HK-2 (cell line): ENCODE measurements at regions not wholly inside any gene's neighbourhood (a gene's known extent, or its start where the extent isn't known, plus 50 kb on each side); places are given as distances from the start of the nearest gene placed in this dataset.

Experiments used
- DNase-seq: peaks from one replicate; pipeline ENCODE4 v3.0.0-alpha.2; 2018; ENCODE audit not compliant: unreplicated experiment

DNA sequence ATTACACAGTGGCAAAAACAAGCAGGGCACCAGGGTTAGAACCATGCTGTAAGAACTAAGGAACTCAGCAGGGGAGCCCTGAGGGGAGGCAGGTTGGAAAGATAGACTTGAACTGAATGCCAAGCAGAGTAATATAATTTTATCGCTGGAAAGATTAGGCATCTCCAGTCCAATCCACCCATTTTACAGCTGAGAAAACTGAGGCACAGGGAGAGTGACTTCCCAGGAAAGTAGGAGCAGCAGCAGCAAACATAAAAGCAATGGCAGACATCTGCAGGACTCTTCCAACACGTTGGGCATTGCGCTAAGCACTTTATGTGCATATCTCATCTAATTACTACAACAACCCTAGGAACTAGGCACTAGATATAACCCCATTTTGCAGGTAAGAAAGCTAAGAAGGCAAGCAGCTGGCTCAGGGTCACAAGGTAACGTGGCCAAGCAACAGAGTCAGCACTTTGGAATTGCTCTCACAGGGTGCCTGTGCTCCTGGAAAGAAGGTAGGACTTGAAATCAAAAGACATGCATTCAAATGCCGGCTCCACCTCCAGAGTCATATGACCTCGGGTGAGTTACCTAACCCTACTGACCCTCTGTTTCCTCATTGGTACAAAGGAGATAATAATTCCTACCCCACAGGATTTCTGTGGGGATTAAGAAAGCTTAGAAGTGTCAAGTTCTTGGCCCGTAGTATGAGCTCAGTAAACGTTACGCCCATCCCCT lies 215.3 kb downstream of the BARX2 start:
- no peak for DNase-seq

DNA sequence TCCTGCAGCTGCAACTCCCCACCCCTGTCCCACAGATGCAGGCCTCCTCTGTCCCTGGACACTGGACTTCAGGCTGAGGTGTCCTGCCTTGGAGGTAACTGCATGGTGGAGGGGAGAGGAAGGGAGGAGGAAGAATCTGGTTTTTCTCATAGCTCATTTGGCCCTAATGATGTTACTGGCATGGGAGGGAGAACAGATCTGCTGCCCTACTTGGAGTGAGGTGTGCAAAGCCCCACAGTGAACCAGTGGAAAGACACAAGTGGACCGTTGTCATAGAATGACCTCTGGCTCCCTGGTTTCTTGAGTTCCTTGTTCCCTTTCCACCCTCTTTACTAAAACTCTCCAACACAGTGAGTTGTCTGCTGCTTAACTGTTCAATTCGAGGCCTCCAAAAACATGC lies 215.9 kb downstream of the BARX2 start:
- DNase-seq = no peak

DNA sequence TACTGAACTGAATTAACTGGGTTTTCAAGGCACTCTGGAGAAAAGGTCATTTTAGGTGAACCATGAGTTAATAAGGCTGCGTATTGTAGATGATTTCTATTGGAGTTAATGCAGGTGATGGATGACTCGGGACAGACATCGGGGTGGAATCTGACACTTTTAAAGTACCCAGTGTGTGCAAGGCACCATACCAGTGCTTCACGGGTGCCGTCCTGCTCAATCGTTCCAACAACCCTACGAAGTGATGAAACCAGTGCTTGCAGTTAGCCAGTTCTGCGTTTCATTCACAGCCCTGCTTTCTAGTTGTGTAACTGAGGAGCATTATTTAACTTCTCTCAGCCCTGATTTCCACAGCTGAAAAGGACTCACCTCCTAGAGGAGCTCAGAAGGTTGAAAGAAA lies 216.5 kb downstream of the BARX2 start:
- DNase-seq = no peak

- no peak for DNase-seq
Measured at GRCh38 chr11:129593098-129593497, 217.4 kb downstream of the BARX2 start.

DNA sequence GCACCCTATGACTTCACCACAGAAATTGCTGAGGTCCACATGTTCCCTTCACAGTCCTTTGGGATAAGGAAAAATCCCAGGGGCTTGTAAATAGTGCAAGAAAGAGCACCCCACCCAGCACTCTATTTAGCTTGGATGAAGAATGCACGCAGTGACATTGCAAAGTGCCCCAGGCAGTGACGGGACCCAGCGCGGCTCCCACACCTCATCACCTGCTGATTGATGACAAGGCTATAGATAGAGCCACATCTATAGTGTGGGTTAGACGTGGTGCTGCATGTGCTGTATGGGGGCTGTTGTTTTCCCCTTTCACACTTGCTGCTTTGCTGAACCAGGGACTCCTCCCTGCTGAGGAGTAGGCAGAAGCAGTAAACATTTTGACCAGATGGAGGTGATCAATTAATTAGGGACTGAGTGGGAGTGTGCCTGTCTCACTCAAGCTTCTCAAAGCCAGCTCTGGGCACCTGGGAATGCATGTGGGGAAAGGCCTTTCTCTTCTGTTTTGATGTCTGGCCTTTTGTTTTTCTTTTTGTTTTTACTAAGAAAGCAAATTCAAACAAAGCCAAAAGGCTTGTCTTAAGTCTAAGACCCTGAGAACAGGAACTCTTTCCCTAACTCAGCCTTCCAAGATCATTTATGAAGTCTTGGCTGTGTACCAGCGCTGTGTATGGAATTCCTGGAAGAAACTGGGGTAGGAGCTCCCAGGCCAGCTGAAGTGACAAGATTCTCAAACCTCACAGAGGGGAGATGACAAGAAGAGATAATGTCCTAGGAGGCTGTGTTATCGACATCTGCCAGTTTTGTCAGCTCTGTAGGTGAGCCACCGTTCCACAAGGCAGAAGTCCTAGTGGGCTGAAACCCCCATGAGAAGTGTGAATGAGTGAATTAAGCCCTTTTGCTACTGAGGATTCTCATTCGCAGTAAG lies 219.7 kb downstream of the BARX2 start:
- DNase-seq = no peak

DNA sequence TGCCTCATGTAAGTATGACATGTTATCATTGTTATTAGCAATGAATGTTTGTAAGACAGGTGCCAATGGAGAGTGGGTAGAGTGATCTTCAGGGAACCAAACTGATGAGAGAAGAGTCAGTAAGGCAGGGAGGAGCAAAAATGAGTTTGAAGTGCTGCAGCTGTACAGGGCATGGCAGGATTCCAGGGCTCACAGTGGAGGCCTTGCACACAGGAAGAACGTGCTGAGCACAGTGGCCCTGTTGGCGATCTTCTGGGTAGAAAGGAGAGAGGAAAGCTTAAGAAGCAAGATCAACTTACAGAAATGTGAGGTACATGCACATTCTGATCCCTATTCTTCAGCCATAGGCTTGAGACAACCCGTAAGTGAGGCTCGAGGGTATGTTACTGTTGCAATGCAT lies 219.3 kb upstream of the TMEM45B start:
- DNase-seq = no peak

- DNase-seq = no peak
Measured at GRCh38 chr11:129598378-129598777, 217.3 kb upstream of the TMEM45B start.

DNA sequence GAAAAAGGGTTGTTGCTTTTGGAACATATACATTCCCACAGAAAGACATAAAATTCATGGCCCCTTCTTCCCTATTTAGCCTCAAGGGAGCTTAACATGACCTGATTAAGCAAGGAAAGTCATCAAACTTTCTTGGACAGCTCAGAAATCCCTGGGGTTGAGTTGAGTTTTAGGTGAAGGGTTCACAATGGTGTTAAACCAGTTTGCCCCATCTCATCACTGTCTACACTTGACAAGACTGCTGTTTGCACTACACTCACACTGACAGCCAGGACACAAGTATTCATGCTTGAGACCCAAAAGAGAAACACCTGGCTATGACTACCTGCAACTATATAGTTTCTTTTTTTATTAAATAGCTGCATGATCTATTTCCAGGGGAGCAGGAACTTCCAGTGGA lies 209.8 kb upstream of the TMEM45B start:
- no peak for DNase-seq

DNA sequence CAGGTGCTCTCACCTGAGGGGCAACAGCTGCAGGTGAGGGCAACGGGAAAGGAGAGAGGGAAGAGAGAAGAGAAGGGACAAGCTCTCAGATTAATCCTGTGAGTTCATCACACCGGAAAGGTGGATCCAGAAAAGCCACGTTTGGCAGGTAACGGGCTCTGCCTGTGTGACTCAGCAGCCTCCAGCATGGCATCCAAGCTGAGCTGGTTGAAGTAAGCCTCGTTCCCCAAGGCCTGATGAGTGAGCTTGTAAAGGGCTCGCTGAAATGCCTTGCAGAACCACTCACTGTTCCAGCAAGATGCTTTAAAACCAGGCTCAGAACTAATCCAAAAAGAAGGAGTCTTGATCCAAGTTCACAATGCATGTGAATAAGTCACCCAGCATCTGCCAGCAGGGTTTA lies 206.9 kb upstream of the TMEM45B start:
- no peak for DNase-seq

DNA sequence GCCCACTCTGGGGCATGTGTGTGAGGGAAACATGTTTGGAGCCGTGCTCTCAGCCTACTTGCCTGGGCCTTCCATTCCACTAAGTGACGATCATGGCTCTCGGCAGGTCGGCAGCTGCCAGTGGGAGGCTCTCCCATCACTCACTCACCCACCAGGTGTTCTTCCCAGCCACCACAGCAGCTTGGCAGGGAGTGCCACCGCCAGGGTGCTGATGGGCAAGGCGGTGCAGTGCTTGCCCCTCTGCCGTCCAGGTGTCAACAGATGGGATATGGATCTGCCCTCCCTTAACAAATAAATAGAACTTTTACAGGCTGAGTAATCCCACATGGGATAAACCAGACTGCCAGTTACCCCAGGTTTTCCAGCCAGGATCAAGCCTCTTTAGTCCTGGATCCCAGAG lies 205.5 kb upstream of the TMEM45B start:
- DNase-seq = no peak

GRCh38 chr11:129610545-129610944 lies 205.1 kb upstream of the TMEM45B start:
- no peak for DNase-seq

- DNase-seq = no peak
Measured at GRCh38 chr11:129611661-129612446, 203.8 kb upstream of the TMEM45B start.

DNA sequence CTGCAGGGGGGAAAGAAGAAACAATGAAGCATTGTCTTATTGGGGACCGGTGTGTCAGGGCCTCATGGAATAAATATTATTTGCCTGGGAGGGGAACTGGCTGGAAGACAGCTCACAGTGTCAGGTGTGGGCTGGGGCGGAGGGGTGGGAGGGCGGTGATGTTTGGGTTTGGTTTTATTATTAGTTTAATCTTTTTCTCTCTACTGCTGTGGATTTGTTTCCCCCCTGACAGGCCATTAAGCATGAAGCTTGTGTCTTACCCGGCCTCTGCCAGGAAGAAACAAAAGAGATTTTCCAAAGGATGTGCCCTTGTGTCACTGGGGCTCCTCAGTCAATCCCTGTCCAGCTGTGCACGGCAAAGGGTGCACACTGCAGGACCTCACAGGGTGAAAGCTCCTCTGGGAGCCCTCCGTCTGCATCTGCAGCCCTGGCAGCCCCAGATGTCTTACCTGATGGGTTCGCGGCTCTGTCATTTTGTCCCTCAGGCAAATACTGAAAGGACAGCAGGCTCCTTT lies 203.1 kb upstream of the TMEM45B start:
- no peak for DNase-seq

- DNase-seq = no peak
Measured at GRCh38 chr11:129613071-129613470, 202.6 kb upstream of the TMEM45B start.

DNA sequence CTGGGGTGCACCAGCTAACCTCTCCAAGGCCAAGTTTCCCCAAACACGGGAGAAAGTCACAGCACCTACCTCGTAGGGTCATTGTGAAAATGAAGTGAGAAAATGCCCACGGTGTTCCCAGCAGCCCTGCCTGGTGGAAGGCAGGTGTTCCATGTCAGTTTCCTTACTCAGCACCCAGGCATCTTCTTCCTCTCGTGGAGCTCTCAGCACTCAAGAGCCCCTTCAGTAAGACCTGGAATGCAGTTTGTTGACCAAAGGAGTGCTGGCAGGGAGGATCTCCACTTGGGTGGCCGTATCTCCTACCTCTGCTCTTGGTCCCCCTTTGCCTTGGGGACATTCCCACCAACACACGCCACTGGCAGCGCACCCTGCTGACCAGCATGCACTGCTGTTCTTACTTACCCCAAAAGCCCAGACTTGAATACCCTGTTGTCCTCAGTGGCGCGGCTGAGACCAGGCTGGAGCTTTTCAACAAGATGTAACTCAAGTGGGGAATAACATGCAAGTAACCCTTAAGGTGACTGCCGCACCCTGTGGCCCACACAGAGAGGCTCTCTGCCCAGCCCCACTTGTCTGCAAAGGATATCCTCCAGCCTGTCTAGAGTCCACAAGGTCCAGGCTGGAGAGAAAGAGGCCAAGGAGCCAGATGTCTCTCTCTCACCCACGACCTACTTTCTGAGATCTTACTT lies 201.2 kb upstream of the TMEM45B start:
- no peak for DNase-seq

DNA sequence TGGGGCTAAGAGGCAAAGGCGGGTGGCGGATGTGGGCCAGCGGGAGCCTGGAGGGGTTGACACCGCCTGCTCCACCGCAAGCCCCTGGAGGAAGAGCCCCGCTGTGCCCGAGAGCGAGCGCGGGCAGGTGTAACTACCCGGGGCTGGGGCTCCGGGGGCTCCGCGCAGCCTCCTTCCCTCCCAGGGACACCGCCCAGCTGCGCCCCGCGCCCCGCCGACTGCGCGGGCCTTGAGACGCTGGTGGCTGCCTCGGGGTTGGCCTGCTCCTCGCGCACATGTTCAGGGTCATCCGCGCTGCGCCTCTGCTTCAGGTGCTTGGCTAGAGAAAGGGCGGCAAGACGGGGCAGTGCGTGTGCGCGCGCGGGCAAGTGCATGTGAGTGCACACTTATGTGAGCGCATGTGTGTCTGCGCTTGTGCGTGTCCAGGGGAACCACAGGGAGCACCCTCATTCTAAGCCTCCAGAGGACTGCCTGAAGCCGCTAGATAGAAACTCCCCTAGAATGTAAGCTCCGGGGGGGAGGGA lies 197.5 kb upstream of the TMEM45B start:
- DNase-seq = no peak

GRCh38 chr11:129620237-129621104 lies 195.2 kb upstream of the TMEM45B start:
- DNase-seq = no peak

DNA sequence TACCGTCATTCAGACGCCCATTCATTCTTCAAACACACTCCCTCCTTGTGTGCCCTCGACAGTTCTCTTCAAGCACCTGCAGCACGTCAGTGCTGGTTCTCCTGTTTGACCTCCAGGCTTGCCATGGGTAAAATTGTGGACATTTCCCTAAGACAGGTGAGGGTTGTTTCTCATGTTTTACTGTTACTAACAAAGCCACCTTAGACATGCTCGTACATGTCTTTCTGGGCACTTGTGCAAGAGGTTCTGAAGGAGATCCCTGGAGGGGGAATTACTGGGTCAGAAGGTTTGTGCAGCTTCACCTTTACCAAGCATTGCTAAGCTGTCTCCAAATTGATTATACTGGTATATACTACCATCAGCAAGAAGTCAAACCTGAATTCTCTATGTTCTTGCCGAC lies 189.7 kb upstream of the TMEM45B start:
- DNase-seq = no peak

DNA sequence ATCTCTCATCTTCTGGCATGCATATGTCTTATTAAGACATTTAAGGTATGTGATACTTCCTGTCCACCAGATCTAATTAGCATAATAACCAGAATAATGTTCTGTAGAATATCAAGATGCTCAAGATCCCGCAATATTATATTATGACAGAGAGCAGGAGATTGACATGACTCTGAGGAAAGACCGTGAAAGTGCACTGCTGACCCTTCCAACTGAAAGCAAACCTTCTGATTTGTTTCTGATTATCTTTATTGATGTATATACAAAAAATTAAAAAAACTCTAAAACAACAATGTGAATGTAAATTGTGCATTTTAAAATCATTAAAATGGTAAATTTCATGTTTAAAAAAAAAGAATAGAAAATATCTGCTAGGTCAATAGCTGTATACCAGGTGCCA lies 184.4 kb upstream of the TMEM45B start:
- no peak for DNase-seq

- no peak for DNase-seq
Measured at GRCh38 chr11:129636926-129637325, 178.7 kb upstream of the TMEM45B start.
